ENCODE measurements at regions not wholly inside any gene's neighbourhood (a gene's known extent, or its start where the extent isn't known, plus 50 kb on each side); places are given as distances from the start of the nearest gene placed in this dataset.

DNA sequence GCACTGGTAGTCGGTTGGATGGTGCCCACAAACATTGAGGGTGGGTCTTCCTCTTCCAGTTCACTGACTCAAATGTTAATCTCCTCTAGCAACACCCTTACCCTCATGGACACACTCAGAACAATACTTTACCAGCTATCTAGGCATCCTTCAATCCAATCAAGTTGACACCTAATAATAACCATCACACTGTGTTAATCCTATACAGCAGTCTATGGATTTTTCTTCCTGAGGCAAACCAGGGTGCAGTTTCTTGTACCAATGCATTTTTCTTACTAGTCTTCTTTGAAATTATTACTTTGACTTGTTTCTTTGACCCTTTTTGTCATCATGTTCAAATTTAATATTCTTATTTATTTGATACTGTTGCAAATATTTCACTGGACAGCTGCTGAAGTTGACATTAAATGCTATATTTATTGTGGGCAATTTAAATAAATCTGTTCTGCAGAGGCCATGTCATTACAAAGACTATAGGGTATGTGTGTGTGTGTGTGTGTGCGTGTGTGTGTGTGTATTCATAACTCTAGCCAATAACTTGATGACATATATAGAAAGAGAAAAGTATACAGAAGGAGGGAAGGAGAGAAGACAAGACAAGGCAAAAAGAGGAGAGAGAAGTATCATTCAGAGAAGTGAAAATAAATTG is 884.8 kb upstream of the NEGR1 start:
- Histone ChIP-seq H3K23ac (ENCODE audit: low read length) (no peak overlapping the region), H3K79me2 (ENCODE audit: control insufficient read depth, insufficient read depth, low read length, poor library complexity) (no peaks in the 10 kb centered on the region), H2BK5ac (ENCODE audit: low read depth, low read length, poor library complexity) (no peak overlapping the region), H3K9me3 (ENCODE audit: insufficient read depth, low read depth, low read length) (no peaks in the 10 kb centered on the region), H4K12ac (ENCODE audit: low read depth, low read length) (no peak overlapping the region), H3K36me3 (ENCODE audit: control insufficient read depth in 1 of 2, insufficient read depth in 2 of 2, low read length in 2 of 2) (no peaks in the 10 kb centered on the region), H3K18ac (ENCODE audit: low read length) (no peak overlapping the region), H2BK120ac (ENCODE audit: insufficient read depth, low read length, poor library complexity) (no peak overlapping the region), H2AFZ (ENCODE audit: insufficient read depth, low read length, poor library complexity) (no peak overlapping the region), H3K4me3 (ENCODE audit: low read depth, low read length) (no peak overlapping the region), H3K4me1 (ENCODE audit: control insufficient read depth in 1 of 2, insufficient read depth in 2 of 2, low read length in 2 of 2) (peaks cover 3 to 8% of the 10 kb centered on the region in 2 experiments), H2AK5ac (ENCODE audit: low read length) (no peak overlapping the region), H2BK12ac (ENCODE audit: low read length) (no peak overlapping the region), H3K9ac (ENCODE audit: low read length) (no peak overlapping the region), H4K91ac (ENCODE audit: low read depth, low read length) (no peak overlapping the region), H3K27me3 (ENCODE audit: insufficient read depth, low read length) (no peaks in the 10 kb centered on the region), H3K4ac (ENCODE audit: low read depth, low read length) (no peak overlapping the region), H3K4me2 (ENCODE audit: low read length) (no peak overlapping the region), H4K8ac (ENCODE audit: low read depth, low read length) (no peak overlapping the region), H3K79me1 (ENCODE audit: low read length) (no peaks in the 10 kb centered on the region), H3K27ac (ENCODE audit: low read depth, low read length) (no peak overlapping the region), H3K14ac (ENCODE audit: low read length) (no peak overlapping the region)
- DNase-seq = no peak
- no CpG with 5 or more reads among the region's 2 CpGs for WGBS (ENCODE audit: extremely low coverage, insufficient coverage, insufficient read length)

DNA sequence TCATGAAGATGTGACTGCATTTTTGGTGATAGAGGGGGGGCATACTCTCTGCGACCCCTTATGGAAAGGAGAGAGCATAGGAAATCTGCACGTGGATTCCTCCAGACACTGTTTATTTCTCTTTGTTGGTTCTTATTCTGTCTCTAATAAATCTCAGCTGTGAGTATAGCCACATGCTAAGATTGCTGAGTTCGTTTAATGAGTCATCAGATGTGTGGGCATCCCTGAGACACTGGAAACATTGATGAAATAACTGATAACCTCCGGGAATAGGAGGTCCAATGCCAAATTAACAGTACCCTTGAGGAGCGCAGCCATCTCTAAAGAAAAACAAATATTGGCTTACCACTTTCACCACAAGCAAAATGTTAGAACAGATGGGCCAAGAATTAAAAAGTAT is 880.2 kb upstream of the NEGR1 start:
- H3K4me1 ChIP-seq (ENCODE audit: control insufficient read depth in 1 of 2, insufficient read depth in 2 of 2, low read length in 2 of 2) = peaks cover 3 to 8% of the 10 kb centered on the region in 2 experiments
- H3K14ac ChIP-seq (ENCODE audit: low read length) = no peak overlapping the region
- no peaks in the 10 kb centered on the region for H3K79me2 ChIP-seq (ENCODE audit: control insufficient read depth, insufficient read depth, low read length, poor library complexity)
- H3K4ac ChIP-seq (ENCODE audit: low read depth, low read length) = no peak overlapping the region
- WGBS (ENCODE audit: extremely low coverage, insufficient coverage, insufficient read length) = no CpG with 5 or more reads among the region's 5 CpGs
- no peak overlapping the region for H2AK5ac ChIP-seq (ENCODE audit: low read length)
- no peaks in the 10 kb centered on the region for H3K9me3 ChIP-seq (ENCODE audit: insufficient read depth, low read depth, low read length)
- no peak overlapping the region for H3K4me3 ChIP-seq (ENCODE audit: low read depth, low read length)
- no peak overlapping the region for H2AFZ ChIP-seq (ENCODE audit: insufficient read depth, low read length, poor library complexity)
- H3K23ac ChIP-seq (ENCODE audit: low read length) = no peak overlapping the region
- no peak overlapping the region for H4K8ac ChIP-seq (ENCODE audit: low read depth, low read length)
- no peak overlapping the region for H2BK12ac ChIP-seq (ENCODE audit: low read length)
- no peak for DNase-seq
- H3K9ac ChIP-seq (ENCODE audit: low read length) = no peak overlapping the region
- peak overlapping the region; percentile 94 for H3K27ac ChIP-seq (ENCODE audit: low read depth, low read length)
- H4K91ac ChIP-seq (ENCODE audit: low read depth, low read length) = no peak overlapping the region
- H3K36me3 ChIP-seq (ENCODE audit: control insufficient read depth in 1 of 2, insufficient read depth in 2 of 2, low read length in 2 of 2) = no peaks in the 10 kb centered on the region
- H3K27me3 ChIP-seq (ENCODE audit: insufficient read depth, low read length) = no peaks in the 10 kb centered on the region
- peak overlapping the region; percentile 69 for H2BK5ac ChIP-seq (ENCODE audit: low read depth, low read length, poor library complexity)
- no peak overlapping the region for H4K12ac ChIP-seq (ENCODE audit: low read depth, low read length)
- H3K4me2 ChIP-seq (ENCODE audit: low read length) = peak overlapping the region; percentile 30
- no peaks in the 10 kb centered on the region for H3K79me1 ChIP-seq (ENCODE audit: low read length)
- H2BK120ac ChIP-seq (ENCODE audit: insufficient read depth, low read length, poor library complexity) = peak overlapping the region; percentile 41
- H3K18ac ChIP-seq (ENCODE audit: low read length) = no peak overlapping the region

DNA sequence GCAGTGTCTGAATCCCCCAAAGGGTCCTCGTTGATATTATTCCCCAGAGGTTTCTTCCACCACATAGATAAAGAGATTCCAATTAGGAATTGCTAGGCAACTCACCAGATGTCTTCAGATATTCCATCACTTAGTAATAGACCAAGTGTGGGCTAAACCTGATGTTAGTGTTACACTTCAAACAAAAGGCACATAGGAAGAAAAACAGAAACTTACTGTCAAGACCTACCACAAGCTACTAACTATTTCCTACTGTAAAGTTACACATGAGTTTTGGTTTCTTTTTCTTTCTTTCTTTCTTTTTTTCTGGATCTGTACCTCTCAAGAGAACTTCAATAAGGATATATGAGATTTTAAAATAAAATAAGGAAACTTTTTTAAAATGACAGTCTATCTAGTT is 879.1 kb upstream of the NEGR1 start:
- Histone ChIP-seq H3K4me1 (ENCODE audit: control insufficient read depth in 1 of 2, insufficient read depth in 2 of 2, low read length in 2 of 2) (peaks cover 3 to 8% of the 10 kb centered on the region in 2 experiments), H2AK5ac (ENCODE audit: low read length) (no peak overlapping the region), H4K8ac (ENCODE audit: low read depth, low read length) (no peak overlapping the region), H3K14ac (ENCODE audit: low read length) (no peak overlapping the region), H3K4ac (ENCODE audit: low read depth, low read length) (no peak overlapping the region), H3K27me3 (ENCODE audit: insufficient read depth, low read length) (no peaks in the 10 kb centered on the region), H4K91ac (ENCODE audit: low read depth, low read length) (no peak overlapping the region), H2BK12ac (ENCODE audit: low read length) (no peak overlapping the region), H4K12ac (ENCODE audit: low read depth, low read length) (no peak overlapping the region), H3K18ac (ENCODE audit: low read length) (no peak overlapping the region), H2AFZ (ENCODE audit: insufficient read depth, low read length, poor library complexity) (no peak overlapping the region), H3K23ac (ENCODE audit: low read length) (no peak overlapping the region), H3K36me3 (ENCODE audit: control insufficient read depth in 1 of 2, insufficient read depth in 2 of 2, low read length in 2 of 2) (no peaks in the 10 kb centered on the region), H3K27ac (ENCODE audit: low read depth, low read length) (no peak overlapping the region), H3K4me3 (ENCODE audit: low read depth, low read length) (no peak overlapping the region), H3K79me2 (ENCODE audit: control insufficient read depth, insufficient read depth, low read length, poor library complexity) (no peaks in the 10 kb centered on the region), H2BK120ac (ENCODE audit: insufficient read depth, low read length, poor library complexity) (no peak overlapping the region), H3K9me3 (ENCODE audit: insufficient read depth, low read depth, low read length) (no peaks in the 10 kb centered on the region), H3K79me1 (ENCODE audit: low read length) (no peaks in the 10 kb centered on the region), H3K9ac (ENCODE audit: low read length) (no peak overlapping the region), H3K4me2 (ENCODE audit: low read length) (no peak overlapping the region), H2BK5ac (ENCODE audit: low read depth, low read length, poor library complexity) (no peak overlapping the region)
- WGBS (ENCODE audit: extremely low coverage, insufficient coverage, insufficient read length) = no CpG with 5 or more reads among the region's 1 CpG
- no peak for DNase-seq

DNA sequence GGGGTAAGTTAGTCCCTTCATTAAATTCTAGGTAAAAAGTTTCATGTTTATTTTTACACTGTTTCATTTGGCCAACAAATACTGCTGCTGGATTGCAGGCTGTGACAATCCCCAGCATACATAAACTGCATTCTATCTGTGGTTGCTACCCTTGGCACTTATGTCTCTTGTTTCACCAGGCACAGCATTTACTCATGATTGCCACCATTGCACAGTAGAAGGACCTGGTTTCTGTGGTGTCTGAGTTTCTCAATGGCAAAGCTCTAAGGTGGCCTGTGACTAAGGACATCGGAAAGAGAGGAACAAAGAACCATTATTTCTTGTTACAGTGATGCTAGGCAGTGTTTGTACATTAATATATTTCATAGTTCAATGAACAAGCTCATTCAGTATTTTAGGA is 878.4 kb upstream of the NEGR1 start:
- Histone ChIP-seq H4K8ac (ENCODE audit: low read depth, low read length) (no peak overlapping the region), H2AK5ac (ENCODE audit: low read length) (no peak overlapping the region), H4K12ac (ENCODE audit: low read depth, low read length) (no peak overlapping the region), H3K4me2 (ENCODE audit: low read length) (no peak overlapping the region), H3K79me2 (ENCODE audit: control insufficient read depth, insufficient read depth, low read length, poor library complexity) (no peaks in the 10 kb centered on the region), H3K79me1 (ENCODE audit: low read length) (no peaks in the 10 kb centered on the region), H3K36me3 (ENCODE audit: control insufficient read depth in 1 of 2, insufficient read depth in 2 of 2, low read length in 2 of 2) (no peaks in the 10 kb centered on the region), H2BK12ac (ENCODE audit: low read length) (no peak overlapping the region), H3K4me3 (ENCODE audit: low read depth, low read length) (no peak overlapping the region), H4K91ac (ENCODE audit: low read depth, low read length) (no peak overlapping the region), H2BK120ac (ENCODE audit: insufficient read depth, low read length, poor library complexity) (no peak overlapping the region), H3K4ac (ENCODE audit: low read depth, low read length) (no peak overlapping the region), H3K4me1 (ENCODE audit: control insufficient read depth in 1 of 2, insufficient read depth in 2 of 2, low read length in 2 of 2) (peaks cover 3 to 8% of the 10 kb centered on the region in 2 experiments), H2AFZ (ENCODE audit: insufficient read depth, low read length, poor library complexity) (no peak overlapping the region), H3K18ac (ENCODE audit: low read length) (no peak overlapping the region), H3K23ac (ENCODE audit: low read length) (no peak overlapping the region), H3K9me3 (ENCODE audit: insufficient read depth, low read depth, low read length) (no peaks in the 10 kb centered on the region), H3K27ac (ENCODE audit: low read depth, low read length) (no peak overlapping the region), H3K27me3 (ENCODE audit: insufficient read depth, low read length) (no peaks in the 10 kb centered on the region), H3K14ac (ENCODE audit: low read length) (no peak overlapping the region), H3K9ac (ENCODE audit: low read length) (no peak overlapping the region), H2BK5ac (ENCODE audit: low read depth, low read length, poor library complexity) (no peak overlapping the region)
- no peak for DNase-seq
- no CpG with 5 or more reads among the region's 1 CpG for WGBS (ENCODE audit: extremely low coverage, insufficient coverage, insufficient read length)
